ENCODE measurements at regions not wholly inside any gene's neighbourhood (a gene's known extent, or its start where the extent isn't known, plus 50 kb on each side); places are given as distances from the start of the nearest gene placed in this dataset.

- TF ChIP-seq CTCF (IDR thresholded peaks at IDR 0.05; ENCODE audit: low read depth, low read length, poor library complexity, severe bottlenecking) (no peak), EZH2phosphoT487 (IDR thresholded peaks at IDR 0.05; ENCODE audit: borderline replicate concordance, low read length) (no peak)
These were observed 139.2 kb downstream of the SHOX start for GRCh38 chrX:769796-770195.

Data from DOHH2 (cell line).